ENCODE measurements at regions not wholly inside any gene's neighbourhood (a gene's known extent, or its start where the extent isn't known, plus 50 kb on each side); places are given as distances from the start of the nearest gene placed in this dataset.
"Not testable (repeated sequence)": the region's sequence is repeated elsewhere in the genome, so short reads cannot be mapped to it uniquely, and the experiment has no call there.

DNA sequence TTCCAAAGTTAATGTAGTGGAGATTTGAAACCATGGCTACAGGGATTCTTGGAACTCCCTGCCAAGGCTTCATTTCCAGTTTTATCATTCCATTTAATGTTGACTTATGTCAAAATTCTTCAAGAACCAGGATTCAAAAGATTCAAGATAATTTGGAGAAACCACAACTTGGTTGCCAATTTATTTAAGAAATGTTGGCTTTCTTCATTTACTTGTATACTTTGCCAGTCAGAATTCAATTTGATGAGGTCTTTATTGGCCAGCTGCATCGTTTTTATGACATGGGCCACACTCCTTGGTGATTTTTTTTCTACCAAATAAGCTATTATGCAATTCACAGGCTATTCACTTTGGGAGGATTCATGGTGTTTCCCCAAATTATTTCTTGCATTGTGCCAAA, 53.1 kb upstream of the RASEF start:
- DNase-seq: no peak
- Histone ChIP-seq H3K27ac (no peak overlapping the region), H3K27me3 (replicated peaks in 1 of 7) (no peaks in the 10 kb centered on the region), H3K4me1 (no peaks in the 10 kb centered on the region), H3K4me3 (no peak overlapping the region), H3K36me3 (no peaks in the 10 kb centered on the region), H3K9me3 (peaks cover 0 to 42% (median 32%) of the 10 kb centered on the region in 8 donors)
- 14 to 34% (median 23%) methylated on average over 1 of the region's 1 CpG for WGBS, 5 donors
- intact Hi-C loops (cut with DNase I; ENCODE audit: low total_unique reads): no loop called here
- TF ChIP-seq POLR2A (IDR thresholded peaks at IDR 0.05) (no peak), POLR2AphosphoS5 (IDR thresholded peaks at IDR 0.05) (no peak)
- TF ChIP-seq, protein P1, sequence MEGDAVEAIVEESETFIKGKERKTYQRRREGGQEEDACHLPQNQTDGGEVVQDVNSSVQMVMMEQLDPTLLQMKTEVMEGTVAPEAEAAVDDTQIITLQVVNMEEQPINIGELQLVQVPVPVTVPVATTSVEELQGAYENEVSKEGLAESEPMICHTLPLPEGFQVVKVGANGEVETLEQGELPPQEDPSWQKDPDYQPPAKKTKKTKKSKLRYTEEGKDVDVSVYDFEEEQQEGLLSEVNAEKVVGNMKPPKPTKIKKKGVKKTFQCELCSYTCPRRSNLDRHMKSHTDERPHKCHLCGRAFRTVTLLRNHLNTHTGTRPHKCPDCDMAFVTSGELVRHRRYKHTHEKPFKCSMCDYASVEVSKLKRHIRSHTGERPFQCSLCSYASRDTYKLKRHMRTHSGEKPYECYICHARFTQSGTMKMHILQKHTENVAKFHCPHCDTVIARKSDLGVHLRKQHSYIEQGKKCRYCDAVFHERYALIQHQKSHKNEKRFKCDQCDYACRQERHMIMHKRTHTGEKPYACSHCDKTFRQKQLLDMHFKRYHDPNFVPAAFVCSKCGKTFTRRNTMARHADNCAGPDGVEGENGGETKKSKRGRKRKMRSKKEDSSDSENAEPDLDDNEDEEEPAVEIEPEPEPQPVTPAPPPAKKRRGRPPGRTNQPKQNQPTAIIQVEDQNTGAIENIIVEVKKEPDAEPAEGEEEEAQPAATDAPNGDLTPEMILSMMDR (IDR thresholded peaks at IDR 0.05 in 8 of 11, conservative IDR thresholded peaks at IDR 0.05 in 3 of 11): no peak

DNA sequence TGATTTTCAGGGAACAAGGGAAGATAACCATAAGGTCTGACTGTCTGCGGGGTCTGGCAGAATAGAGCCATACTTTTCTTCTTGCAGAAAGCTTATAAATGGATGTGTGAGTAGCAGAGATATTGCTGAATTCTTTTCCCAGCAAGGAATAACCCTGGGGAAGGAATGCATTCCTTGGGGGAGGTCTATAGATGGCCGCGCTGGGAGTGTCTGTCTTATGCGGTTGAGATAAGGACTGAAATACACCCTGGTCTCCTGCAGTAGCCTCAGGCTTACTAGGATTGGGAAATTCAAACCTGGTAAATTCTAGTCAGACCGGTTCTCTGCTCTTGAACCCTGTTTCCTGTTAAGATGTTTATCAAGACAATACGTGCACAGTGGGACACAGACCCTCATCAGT, 50.5 kb upstream of the RASEF start:
- H3K27ac ChIP-seq; intact Hi-C loops (cut with DNase I; ENCODE audit: low total_unique reads); H3K4me1 ChIP-seq; DNase-seq; H3K27me3 ChIP-seq (replicated peaks in 1 of 7); H3K36me3 ChIP-seq; H3K4me3 ChIP-seq: not testable (repeated sequence)
- WGBS, 5 donors: 89 to 95% (median 94%) methylated on average over 6 of the region's 6 CpGs
- peaks cover 0 to 42% (median 32%) of the 10 kb centered on the region in 8 donors for H3K9me3 ChIP-seq
